HUES6 (cell line): ENCODE measurements at regions not wholly inside any gene's neighbourhood (a gene's known extent, or its start where the extent isn't known, plus 50 kb on each side); places are given as distances from the start of the nearest gene placed in this dataset.
"Not testable (repeated sequence)": the region's sequence is repeated elsewhere in the genome, so short reads cannot be mapped to it uniquely, and the experiment has no call there.

Experiments
- H3K27ac ChIP-seq: 2 replicates; pipeline ENCODE4 v1.7.0; 2013; ENCODE audit warnings: low read depth, mild to moderate bottlenecking, low read length, inconsistent platforms
- H3K27me3 ChIP-seq: 2 replicates; pipeline ENCODE4 v1.6.1; 2013; ENCODE audit warnings: low read length; ENCODE audit not compliant: control insufficient read depth, insufficient read depth
- H3K36me3 ChIP-seq: 2 replicates; pipeline ENCODE4 v1.6.1; 2013; ENCODE audit warnings: low read length; ENCODE audit not compliant: control insufficient read depth, insufficient read depth
- H3K4me1 ChIP-seq: 2 replicates; pipeline ENCODE4 v1.6.1; 2013; ENCODE audit warnings: low read length; ENCODE audit not compliant: control insufficient read depth, insufficient read depth
- H3K4me3 ChIP-seq: 2 replicates; pipeline ENCODE4 v1.5.1; 2013; ENCODE audit warnings: low read depth, low read length
- H3K9ac ChIP-seq: one replicate; pipeline ENCODE4 v1.6.1; 2013; ENCODE audit warnings: mild to moderate bottlenecking, low read length
- H3K9me3 ChIP-seq: 2 replicates; pipeline ENCODE4 v1.6.1; 2013; ENCODE audit warnings: low read depth, low read length; ENCODE audit not compliant: control insufficient read depth, insufficient read depth

DNA sequence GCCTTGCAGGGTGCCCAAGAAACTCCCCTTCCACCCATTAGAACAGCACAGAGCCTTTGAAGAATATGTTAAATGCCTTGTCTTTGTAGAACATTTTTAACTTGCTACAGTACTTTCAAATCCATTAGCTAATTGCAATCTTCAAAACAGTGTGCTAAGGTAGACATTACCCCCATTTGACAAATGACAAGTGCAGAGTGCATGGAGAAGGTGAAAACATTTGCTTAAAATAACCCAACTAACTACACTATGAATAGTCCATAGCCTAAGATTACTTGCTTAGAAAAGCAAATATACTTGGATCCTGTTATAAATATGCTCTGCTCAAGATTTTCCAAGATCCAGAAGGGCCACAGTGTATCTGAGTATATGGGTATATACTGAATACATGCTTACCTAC is 87.0 kb upstream of the G2E3 start:
- H3K4me3 ChIP-seq = no peak overlapping the region
- no peaks in the 10 kb centered on the region for H3K4me1 ChIP-seq
- H3K36me3 ChIP-seq = no peaks in the 10 kb centered on the region; the same call in 1 of the 2 replicates

DNA sequence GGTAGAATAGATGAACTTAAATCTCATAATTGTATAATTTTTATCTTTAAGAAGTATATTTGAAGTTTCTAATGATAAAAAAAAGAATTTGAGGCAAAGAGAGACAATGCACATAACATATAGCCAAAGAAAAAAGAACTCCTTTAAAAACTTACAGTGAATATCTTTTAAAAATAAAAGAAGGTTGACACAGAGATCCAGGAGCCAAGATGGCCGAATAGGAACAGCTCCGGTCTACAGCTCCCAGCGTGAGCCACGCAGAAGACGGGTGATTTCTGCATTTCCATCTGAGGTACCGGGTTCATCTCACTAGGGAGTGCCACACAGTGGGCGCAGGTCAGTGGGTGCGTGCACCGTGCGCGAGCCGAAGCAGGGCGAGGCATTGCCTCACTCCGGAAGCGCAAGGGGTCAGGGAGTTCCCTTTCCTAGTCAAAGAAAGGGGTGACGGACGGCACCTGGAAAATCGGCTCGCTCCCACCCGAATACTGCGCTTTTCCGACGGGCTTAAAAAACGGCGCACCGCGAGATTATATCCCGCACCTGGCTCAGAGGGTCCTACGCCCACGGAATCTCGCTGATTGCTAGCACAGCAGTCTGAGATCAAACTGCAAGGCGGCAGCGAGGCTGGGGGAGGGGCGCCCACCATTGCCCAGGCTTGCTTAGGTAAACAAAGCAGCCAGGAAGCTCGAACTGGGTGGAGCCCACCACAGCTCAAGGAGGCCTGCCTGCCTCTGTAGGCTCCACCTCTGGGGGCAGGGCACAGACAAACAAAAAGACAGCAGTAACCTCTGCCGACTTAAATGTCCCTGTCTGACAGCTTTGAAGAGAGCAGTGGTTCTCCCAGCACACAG is 84.9 kb upstream of the G2E3 start:
- peak overlapping the region; percentile 43 for H3K4me3 ChIP-seq
- H3K36me3 ChIP-seq, H3K27me3 ChIP-seq, H3K27ac ChIP-seq, H3K9ac ChIP-seq, H3K9me3 ChIP-seq, H3K4me1 ChIP-seq: not testable (repeated sequence)

More for the DNA sequence above, 87.0 kb upstream of the G2E3 start:
- Histone ChIP-seq H3K9me3 (no peaks in the 10 kb centered on the region), H3K9ac (no peak overlapping the region), H3K27ac (no peak overlapping the region), H3K27me3 (no peaks in the 10 kb centered on the region)

DNA sequence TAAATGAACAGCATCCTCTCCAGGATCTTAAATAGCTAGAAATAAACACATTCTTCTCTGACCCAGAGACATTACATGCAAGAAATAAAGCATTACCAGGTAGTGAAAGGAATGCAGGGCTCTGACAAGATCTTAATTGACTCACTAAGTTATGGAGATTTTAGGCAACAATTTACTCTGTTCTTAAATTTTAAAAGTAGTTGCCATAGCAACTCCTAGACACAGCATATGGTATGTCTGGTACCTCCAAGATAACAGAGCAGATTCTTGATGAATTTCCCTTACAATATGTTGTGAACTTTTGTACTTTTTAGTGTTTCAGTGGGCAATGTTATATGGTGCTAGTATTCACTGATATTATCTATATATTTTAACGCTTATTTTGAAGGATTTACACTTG is 76.7 kb upstream of the G2E3 start:
- H3K27ac ChIP-seq = no peak overlapping the region
- H3K4me3 ChIP-seq = no peak overlapping the region
- H3K9me3 ChIP-seq = 0 out of 2 replicates have a peak, but pooled peaks cover 2% of the 10 kb centered on the region
- no peak overlapping the region for H3K9ac ChIP-seq
- H3K36me3 ChIP-seq = no peaks in the 10 kb centered on the region
- H3K4me1 ChIP-seq = peaks cover 18% of the 10 kb centered on the region
- no peaks in the 10 kb centered on the region for H3K27me3 ChIP-seq

DNA sequence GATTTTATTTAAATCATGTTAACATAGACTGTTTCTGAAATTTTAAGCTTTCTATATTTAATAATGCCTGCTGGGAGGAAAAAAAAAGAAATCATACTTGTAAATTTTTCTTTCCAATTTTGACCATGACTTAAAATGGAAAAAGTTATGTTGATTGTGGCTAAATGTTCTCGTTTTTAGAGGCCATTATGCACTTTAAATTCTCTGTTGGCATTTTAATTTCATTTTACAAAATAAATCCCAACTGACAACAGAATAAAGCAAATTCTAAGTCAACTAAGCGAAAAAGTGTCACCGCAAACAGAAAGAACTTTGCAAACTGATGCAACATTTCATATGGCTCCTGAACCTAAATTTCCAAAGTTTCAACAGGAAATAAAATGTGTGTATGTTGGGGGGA is 74.8 kb upstream of the G2E3 start:
- no peak overlapping the region for H3K9ac ChIP-seq
- H3K4me3 ChIP-seq = no peak overlapping the region

DNA sequence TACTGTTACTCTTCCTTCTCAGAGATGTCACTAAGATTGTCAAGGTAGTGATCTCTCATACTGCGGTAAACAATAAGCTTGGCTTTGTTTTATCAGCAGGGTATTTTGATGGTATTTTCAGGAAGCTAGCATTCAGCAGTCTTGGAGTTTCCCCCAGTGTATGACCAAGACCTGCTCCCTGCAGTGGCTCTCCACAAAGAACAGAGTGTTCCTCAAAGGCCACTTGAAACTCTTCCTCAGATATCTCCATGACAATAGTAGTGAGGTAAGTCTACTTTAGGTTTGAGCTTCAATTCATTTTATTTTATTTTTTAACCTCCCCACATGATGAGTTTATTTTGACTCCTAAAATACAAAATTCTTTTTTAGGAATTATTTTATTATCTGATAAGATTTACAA is 74.0 kb upstream of the G2E3 start:
- Histone ChIP-seq H3K36me3 (no peaks in the 10 kb centered on the region), H3K27me3 (no peaks in the 10 kb centered on the region), H3K4me3 (no peak overlapping the region), H3K27ac (0 out of 2 replicates have a peak overlapping the region, but pooled peaks have one; percentile 42), H3K9ac (no peak overlapping the region), H3K9me3 (peaks cover 10% of the 10 kb centered on the region), H3K4me1 (peaks cover 18% of the 10 kb centered on the region)

More for the DNA sequence above, 74.8 kb upstream of the G2E3 start:
- H3K27me3 ChIP-seq = no peaks in the 10 kb centered on the region
- H3K4me1 ChIP-seq = peaks cover 18% of the 10 kb centered on the region
- H3K36me3 ChIP-seq = no peaks in the 10 kb centered on the region
- H3K27ac ChIP-seq = 0 out of 2 replicates have a peak overlapping the region, but pooled peaks have one; percentile 42
- peaks cover 10% of the 10 kb centered on the region for H3K9me3 ChIP-seq

DNA sequence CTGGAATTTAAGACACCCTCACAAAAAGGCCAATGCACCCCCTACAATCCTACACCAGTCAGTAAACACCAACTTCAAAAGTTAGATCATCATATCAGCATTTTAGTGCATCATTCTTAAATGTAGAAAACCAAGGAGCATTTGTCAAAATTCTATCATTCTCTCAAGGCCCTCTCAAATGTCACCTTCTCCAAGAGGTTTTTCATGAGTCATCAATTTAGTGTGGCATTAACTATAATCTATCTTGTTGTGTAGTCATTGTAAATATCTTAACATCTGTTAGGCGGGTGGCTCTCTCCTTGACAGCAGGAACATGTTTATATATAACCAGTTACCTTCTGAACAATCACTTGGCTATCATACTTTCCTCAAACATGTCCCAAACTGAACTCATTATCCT is 62.1 kb upstream of the G2E3 start:
- no peak overlapping the region for H3K9ac ChIP-seq
- no peaks in the 10 kb centered on the region for H3K4me1 ChIP-seq
- H3K27me3 ChIP-seq = no peaks in the 10 kb centered on the region
- H3K9me3 ChIP-seq = no peaks in the 10 kb centered on the region
- H3K27ac ChIP-seq = no peak overlapping the region
- no peaks in the 10 kb centered on the region for H3K36me3 ChIP-seq
- H3K4me3 ChIP-seq = no peak overlapping the region

DNA sequence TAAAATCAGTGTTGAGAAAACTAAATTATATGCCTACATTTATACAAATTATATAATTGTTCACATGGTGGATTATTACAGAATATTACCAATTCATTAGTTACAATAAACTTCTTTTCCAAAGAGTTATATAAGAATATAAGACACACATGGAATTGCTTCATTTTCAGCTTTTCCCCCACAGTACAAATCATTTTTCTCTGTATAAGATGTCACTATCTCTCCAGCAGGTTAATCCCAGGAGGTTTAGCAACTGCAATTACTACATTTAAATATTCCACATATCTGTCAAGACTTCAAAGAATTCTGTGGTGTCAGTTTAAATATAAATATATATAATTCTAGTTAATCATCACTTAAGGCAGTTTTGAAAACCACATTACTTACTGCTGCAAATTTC is 59.6 kb upstream of the G2E3 start:
- H3K27me3 ChIP-seq = no peaks in the 10 kb centered on the region
- H3K4me1 ChIP-seq = no peaks in the 10 kb centered on the region
- H3K4me3 ChIP-seq = no peak overlapping the region
- no peak overlapping the region for H3K27ac ChIP-seq
- H3K9me3 ChIP-seq = no peaks in the 10 kb centered on the region
- no peak overlapping the region for H3K9ac ChIP-seq
- H3K36me3 ChIP-seq = no peaks in the 10 kb centered on the region

DNA sequence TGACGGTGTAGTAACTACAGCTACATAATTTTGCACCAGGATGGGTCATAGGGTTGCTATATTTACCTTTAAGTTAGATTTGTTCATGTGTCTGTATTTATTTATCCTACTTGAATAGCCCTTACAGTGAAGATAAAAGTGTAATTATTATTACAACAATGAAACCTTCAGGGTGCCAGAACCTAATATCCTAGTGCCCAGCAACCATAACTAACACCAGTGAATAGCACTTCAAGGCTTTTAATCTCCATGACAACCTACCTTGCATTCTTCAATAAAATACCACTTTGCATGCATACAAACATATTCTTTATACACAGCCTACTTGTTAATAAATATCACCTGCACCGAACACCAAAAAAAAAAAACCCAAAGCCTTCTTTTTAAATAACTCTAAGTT is 58.7 kb upstream of the G2E3 start:
- Histone ChIP-seq H3K9me3 (no peaks in the 10 kb centered on the region), H3K36me3 (no peaks in the 10 kb centered on the region), H3K9ac (no peak overlapping the region), H3K4me3 (no peak overlapping the region), H3K4me1 (no peaks in the 10 kb centered on the region), H3K27me3 (no peaks in the 10 kb centered on the region), H3K27ac (no peak overlapping the region)

DNA sequence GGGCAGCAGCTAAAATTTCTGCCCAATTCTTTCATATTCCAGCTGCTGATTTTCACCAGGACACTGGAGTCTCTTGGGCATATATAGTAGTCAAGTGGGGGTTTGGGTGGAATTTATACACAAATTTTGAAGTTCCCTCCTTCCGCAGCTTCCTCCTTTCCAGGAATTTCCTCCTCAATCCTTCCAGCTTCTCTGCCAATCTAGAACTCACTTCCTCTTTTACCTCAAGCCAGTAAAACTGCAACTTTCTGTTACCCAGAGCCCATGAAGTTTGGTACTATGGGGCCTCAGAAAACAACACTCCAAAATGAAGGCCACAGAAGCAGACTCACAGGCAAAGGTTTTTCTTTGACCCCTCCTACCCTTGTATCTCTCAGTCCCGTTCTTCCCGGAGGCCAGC is 51.7 kb upstream of the G2E3 start:
- H3K4me1 ChIP-seq = no peaks in the 10 kb centered on the region
- no peaks in the 10 kb centered on the region for H3K9me3 ChIP-seq
- H3K4me3 ChIP-seq = no peak overlapping the region
- H3K9ac ChIP-seq = no peak overlapping the region
- H3K36me3 ChIP-seq = no peaks in the 10 kb centered on the region
- H3K27me3 ChIP-seq = no peaks in the 10 kb centered on the region
- H3K27ac ChIP-seq = no peak overlapping the region
